ENCODE measurements at regions not wholly inside any gene's neighbourhood (a gene's known extent, or its start where the extent isn't known, plus 50 kb on each side); places are given as distances from the start of the nearest gene placed in this dataset.

GRCh38 chr2:166750624-166751023 is 137.7 kb upstream of the XIRP2 start:
- TF ChIP-seq CTCF (IDR thresholded peaks at IDR 0.05; ENCODE audit: low read depth, low read length), result no peak
- TF ChIP-seq EZH2phosphoT487 (IDR thresholded peaks at IDR 0.05; ENCODE audit: low read depth), result no peak

All from OCI-LY3 (cell line).